ENCODE measurements at regions not wholly inside any gene's neighbourhood (a gene's known extent, or its start where the extent isn't known, plus 50 kb on each side); places are given as distances from the start of the nearest gene placed in this dataset.

DNA sequence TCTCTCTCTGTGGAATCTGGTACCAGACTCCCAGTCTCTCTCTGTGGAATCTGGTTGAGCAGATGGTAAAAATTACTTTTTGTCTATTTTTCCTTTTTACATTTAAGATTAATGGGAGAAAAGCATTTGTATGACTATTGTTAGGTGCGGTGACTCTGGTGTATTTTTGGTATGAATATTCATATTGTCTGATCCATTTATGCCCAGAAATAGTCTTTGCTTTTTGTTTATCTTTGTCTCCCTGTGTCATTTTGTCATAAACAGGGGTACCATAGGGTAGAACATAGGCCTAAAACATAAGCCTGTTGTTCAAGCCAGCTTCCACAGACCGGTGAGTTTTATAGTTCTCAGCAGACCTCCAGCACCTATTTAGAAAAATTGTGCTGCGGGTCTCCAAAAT, 78.7 kb downstream of the ETS2 start:
- H3K4me3 ChIP-seq = no peak overlapping the region
- DNase-seq (no peak), ATAC-seq (no peak)
- 63 to 84% methylated on average over 3 of the region's 3 CpGs for WGBS, 2 donors
- intact Hi-C loops (cut with DNase I) = no loop called here
- H3K4me1 ChIP-seq = no peaks in the 10 kb centered on the region
- H3K27me3 ChIP-seq = no peaks in the 10 kb centered on the region
- TF ChIP-seq CTCF (IDR thresholded peaks at IDR 0.05) = no peak
- no peak for TF ChIP-seq POLR2A (IDR thresholded peaks at IDR 0.05)
- peaks cover 0 to 20% (median 0%) of the 10 kb centered on the region in 3 donors for H3K9me3 ChIP-seq
- H3K36me3 ChIP-seq (replicated peaks in 1 of 2; ENCODE audit: insufficient read depth in 1 of 2, low read depth in 2 of 2) = no peaks in the 10 kb centered on the region
- H3K27ac ChIP-seq = no peak overlapping the region

GRCh38 chr21:38883142-38883541, 77.4 kb downstream of the ETS2 start:
- Histone ChIP-seq H3K27me3 (no peaks in the 10 kb centered on the region), H3K36me3 (replicated peaks in 1 of 2; ENCODE audit: insufficient read depth in 1 of 2, low read depth in 2 of 2) (no peaks in the 10 kb centered on the region), H3K27ac (no peak overlapping the region), H3K9me3 (peaks cover 0 to 20% (median 0%) of the 10 kb centered on the region in 3 donors), H3K4me1 (no peaks in the 10 kb centered on the region), H3K4me3 (no peak overlapping the region)
- intact Hi-C loops (cut with DNase I) = no loop called here
- no peak for TF ChIP-seq POLR2A (IDR thresholded peaks at IDR 0.05)
- ATAC-seq = no peak
- no peak for DNase-seq

DNA sequence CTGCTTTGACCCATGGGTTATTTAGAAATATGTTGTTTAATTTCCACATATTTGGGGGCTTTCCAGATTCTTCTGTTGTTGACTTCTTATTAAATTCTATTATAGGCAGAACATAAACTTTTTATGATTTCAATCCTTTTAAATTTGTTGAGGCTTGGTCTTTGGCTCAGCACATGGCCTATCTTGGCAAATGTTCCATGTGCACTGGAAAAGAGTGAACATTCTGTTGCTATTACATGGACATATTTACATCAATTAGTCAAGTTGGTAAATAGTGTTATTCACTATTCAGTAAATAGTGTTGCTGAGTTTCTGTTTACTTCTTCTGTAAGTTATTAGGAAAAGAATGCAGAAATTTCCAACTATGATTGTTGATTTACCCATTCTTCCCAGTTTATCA, 75.4 kb downstream of the ETS2 start:
- peaks cover 0 to 4% (median 0%) of the 10 kb centered on the region in 3 donors for H3K9me3 ChIP-seq
- DNase-seq (no peak), ATAC-seq (no peak)
- H3K36me3 ChIP-seq (replicated peaks in 1 of 2; ENCODE audit: insufficient read depth in 1 of 2, low read depth in 2 of 2) = no peaks in the 10 kb centered on the region
- TF ChIP-seq POLR2A (IDR thresholded peaks at IDR 0.05) (no peak), CTCF (IDR thresholded peaks at IDR 0.05) (no peak)
- no peaks in the 10 kb centered on the region for H3K27me3 ChIP-seq
- intact Hi-C loops (cut with DNase I) = no loop called here
- no peak overlapping the region for H3K4me3 ChIP-seq
- no peak overlapping the region for H3K27ac ChIP-seq
- no peaks in the 10 kb centered on the region for H3K4me1 ChIP-seq

- no peak for DNase-seq
- intact Hi-C loops (cut with DNase I) = no loop called here
- Histone ChIP-seq H3K27me3 (no peaks in the 10 kb centered on the region), H3K9me3 (peaks cover 0 to 4% (median 0%) of the 10 kb centered on the region in 3 donors), H3K27ac (no peak overlapping the region), H3K4me1 (no peaks in the 10 kb centered on the region), H3K36me3 (replicated peaks in 1 of 2; ENCODE audit: insufficient read depth in 1 of 2, low read depth in 2 of 2) (no peaks in the 10 kb centered on the region), H3K4me3 (no peak overlapping the region)
- TF ChIP-seq CTCF (IDR thresholded peaks at IDR 0.05) = no peak
- TF ChIP-seq POLR2A (IDR thresholded peaks at IDR 0.05) = no peak
- 82 to 89% methylated on average over 6 of the region's 6 CpGs for WGBS, 2 donors
- no peak for ATAC-seq
These were observed 74.8 kb downstream of the ETS2 start for GRCh38 chr21:38880577-38880966.

DNA sequence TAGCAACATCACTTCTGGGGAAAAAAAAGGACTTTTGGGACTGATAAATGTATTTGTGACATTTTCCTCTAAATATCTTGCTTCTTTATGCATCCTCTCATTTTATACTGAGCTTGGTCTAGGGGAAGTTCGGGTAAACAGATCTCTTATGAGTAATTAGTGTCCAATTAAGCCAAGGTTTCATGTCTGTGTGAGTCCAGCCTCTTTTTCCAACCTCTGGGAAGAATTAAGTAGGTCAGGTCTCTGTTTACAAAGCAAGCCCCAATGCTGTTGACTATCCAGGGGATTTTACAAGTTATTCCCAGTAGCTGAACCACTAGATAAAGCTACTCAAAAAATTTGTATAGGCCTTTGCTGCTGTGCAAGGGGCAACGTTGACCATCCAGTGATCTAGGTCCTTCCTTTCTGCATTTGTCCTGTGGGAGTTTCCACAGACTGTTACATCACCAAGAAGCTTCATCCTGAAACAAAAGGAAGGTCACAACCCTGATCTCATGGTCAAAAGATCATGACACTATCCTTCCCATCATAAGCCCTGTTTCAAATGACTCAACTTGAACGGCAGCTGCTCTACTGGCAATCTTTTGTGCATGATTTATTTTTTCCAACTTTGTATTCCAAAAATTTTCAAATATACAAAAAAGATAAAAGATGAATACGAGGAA, 74.3 kb downstream of the ETS2 start:
- WGBS, 2 donors = 51 to 55% methylated on average over 4 of the region's 4 CpGs
- no peaks in the 10 kb centered on the region for H3K4me1 ChIP-seq
- no peaks in the 10 kb centered on the region for H3K27me3 ChIP-seq
- H3K4me3 ChIP-seq = no peak overlapping the region
- TF ChIP-seq CTCF (IDR thresholded peaks at IDR 0.05) = no peak
- TF ChIP-seq POLR2A (IDR thresholded peaks at IDR 0.05) = no peak
- H3K27ac ChIP-seq = no peak overlapping the region
- no peaks in the 10 kb centered on the region for H3K36me3 ChIP-seq (replicated peaks in 1 of 2; ENCODE audit: insufficient read depth in 1 of 2, low read depth in 2 of 2)
- intact Hi-C loops (cut with DNase I) = no loop called here
- no peak for ATAC-seq
- no peak for DNase-seq
- peaks cover 0 to 4% (median 0%) of the 10 kb centered on the region in 3 donors for H3K9me3 ChIP-seq

Measured in body of pancreas (tissue), 4 donors.